GM23338 (cell line): ENCODE measurements at regions not wholly inside any gene's neighbourhood (a gene's known extent, or its start where the extent isn't known, plus 50 kb on each side); places are given as distances from the start of the nearest gene placed in this dataset.

Experiments
- ATAC-seq: fragments of 200-7000 bp; cut with Tn5 transposase; 3 replicates; pipeline ENCODE4 v1.9.1; 2020
- DNase-seq: peaks from one replicate; pipeline ENCODE4 v3.0.0-alpha.2; 2015; ENCODE audit warnings: low spot score
- H2AFZ ChIP-seq: fragments of 200-600 bp; sonication (generic); 2 replicates; pipeline ENCODE4 v1.8.0; 2016; ENCODE audit warnings: antibody characterized with exemption, mild to moderate bottlenecking, moderate library complexity
- H3F3A ChIP-seq: fragments of 200-600 bp; sonication (generic); replicated peaks from 2 replicates; pipeline ENCODE4 v1.8.0; 2017; ENCODE audit warnings: antibody characterized with exemption, mixed run types, low read depth
- H3K27ac ChIP-seq: fragments of 200-600 bp; sonication (generic); 2 replicates; pipeline ENCODE4 v1.6.1; 2016; ENCODE audit warnings: low read depth
- H3K27me3 ChIP-seq: fragments of 200-600 bp; sonication (generic); 2 replicates; pipeline ENCODE4 v1.8.0; 2016; ENCODE audit warnings: mild to moderate bottlenecking, mixed run types, moderate library complexity; ENCODE audit not compliant: insufficient read depth
- H3K36me3 ChIP-seq: fragments of 200-600 bp; sonication (generic); 2 replicates; pipeline ENCODE4 v1.8.0; 2016; ENCODE audit warnings: mild to moderate bottlenecking; ENCODE audit not compliant: insufficient read depth
- H3K4me1 ChIP-seq: fragments of 200-600 bp; sonication (generic); 2 replicates; pipeline ENCODE4 v1.8.0; 2016; ENCODE audit warnings: mild to moderate bottlenecking, moderate library complexity; ENCODE audit not compliant: insufficient read depth
- H3K4me2 ChIP-seq: fragments of 200-600 bp; sonication (generic); 2 replicates; pipeline ENCODE4 v1.7.1; 2017; ENCODE audit warnings: mixed run types
- H3K4me3 ChIP-seq: fragments of 200-600 bp; sonication (generic); 2 replicates; pipeline ENCODE4 v1.6.1; 2016; ENCODE audit warnings: mixed run types
- H3K79me2 ChIP-seq: fragments of 200-600 bp; sonication (generic); replicated peaks from 2 replicates; pipeline ENCODE4 v1.8.0; 2017; ENCODE audit warnings: mild to moderate bottlenecking; ENCODE audit not compliant: insufficient read depth
- H3K9me2 ChIP-seq: fragments of 200-600 bp; sonication (generic); 2 replicates; pipeline ENCODE4 v1.8.0; 2017; ENCODE audit not compliant: insufficient read depth
- H4K20me1 ChIP-seq: fragments of 200-600 bp; sonication (generic); replicated peaks from 2 replicates; pipeline ENCODE4 v1.8.0; 2017; ENCODE audit warnings: mild to moderate bottlenecking; ENCODE audit not compliant: insufficient read depth
- H3K27ac Mint-ChIP-seq: 2 replicates; pipeline ENCODE4 v1.8.0; 2020; ENCODE audit warnings: inconsistent platforms, mild to moderate bottlenecking, moderate library complexity, mixed read lengths
- H3K27me3 Mint-ChIP-seq: 3 replicates; pipeline ENCODE4 v1.8.0; 2022; ENCODE audit warnings: low read depth, mild to moderate bottlenecking, moderate library complexity, mixed read lengths, inconsistent platforms; ENCODE audit not compliant: insufficient read depth, poor library complexity
- H3K36me3 Mint-ChIP-seq: 3 replicates; pipeline ENCODE4 v1.8.0; 2021; ENCODE audit warnings: low read depth, mild to moderate bottlenecking, inconsistent platforms, moderate library complexity, mixed read lengths
- H3K4me1 Mint-ChIP-seq: 3 replicates; pipeline ENCODE4 v1.8.0; 2020; ENCODE audit warnings: mild to moderate bottlenecking, inconsistent platforms, mixed read lengths
- H3K4me3 Mint-ChIP-seq: 3 replicates; pipeline ENCODE4 v1.8.0; 2021; ENCODE audit warnings: moderate library complexity, mild to moderate bottlenecking, inconsistent platforms, mixed read lengths
- H3K9me3 Mint-ChIP-seq: 3 replicates; pipeline ENCODE4 v1.8.0; 2020; ENCODE audit warnings: moderate library complexity, mild to moderate bottlenecking, inconsistent platforms, mixed read lengths
- CREB1 ChIP-seq: fragments of 250-450 bp; sonication (Bioruptor Pico); IDR thresholded peaks from 2 replicates; pipeline ENCODE4 v1.5.0; 2020; ENCODE audit warnings: low read depth, mild to moderate bottlenecking, moderate library complexity
- CTCF ChIP-seq, 2 experiments: fragments of 200-600 bp in 1 of 2; sonication (generic) in 1 of 2; conservative IDR thresholded peaks; 2 replicates each; pipeline versions ENCODE4 v1.5.1 to v1.6.1; 2016 to 2017; ENCODE audit warnings: antibody characterized with exemption in 2 of 2, low read depth in 2 of 2, mild to moderate bottlenecking in 2 of 2, moderate library complexity in 1 of 2
- ETS1 ChIP-seq: IDR thresholded peaks from 2 replicates; pipeline ENCODE4 v1.6.1; 2016; ENCODE audit warnings: antibody characterized with exemption
- EZH2phosphoT487 ChIP-seq: fragments of 200-600 bp; sonication (generic); IDR thresholded peaks from one replicate; pipeline ENCODE4 v1.8.1; 2018; ENCODE audit warnings: antibody characterized with exemption; ENCODE audit not compliant: unreplicated experiment
- NANOG ChIP-seq: IDR thresholded peaks from 2 replicates; pipeline ENCODE4 v1.6.1; 2016; ENCODE audit warnings: antibody characterized with exemption, borderline replicate concordance
- ZNF462 ChIP-seq: fragments of 250-450 bp; sonication (Bioruptor Pico); IDR thresholded peaks from 2 replicates; pipeline ENCODE4 v1.5.0; 2020; ENCODE audit warnings: mild to moderate bottlenecking, moderate library complexity

GRCh38 chrX:10990976-10991375, 120.2 kb upstream of the HCCS start (continued):
- TF ChIP-seq ZNF462 (CRISPR knock-in tag), result no peak
- TF ChIP-seq NANOG, result no peak
- TF ChIP-seq EZH2phosphoT487, result no peak

GRCh38 chrX:10992110-10992509, 119.0 kb upstream of the HCCS start:
- Mint-ChIP-seq H3K9me3 (no peaks in the 10 kb centered on the region), H3K27ac (no peak overlapping the region), H3K36me3 (no peaks in the 10 kb centered on the region), H3K4me1 (peaks cover 5% of the 10 kb centered on the region; the same call in 2 of the 3 replicates), H3K4me3 (no peak overlapping the region), H3K27me3 (peaks cover 1% of the 10 kb centered on the region)
- Histone ChIP-seq H3K27me3 (no peaks in the 10 kb centered on the region), H3K4me1 (no peaks in the 10 kb centered on the region), H3K9me2 (0 out of 2 replicates have a peak, but pooled peaks cover 5% of the 10 kb centered on the region), H3K4me3 (no peak overlapping the region), H3K27ac (no peak overlapping the region), H3F3A (no peaks in the 10 kb centered on the region), H3K4me2 (no peak overlapping the region), H3K79me2 (no peaks in the 10 kb centered on the region), H3K36me3 (no peaks in the 10 kb centered on the region), H4K20me1 (no peaks in the 10 kb centered on the region), H2AFZ (no peak overlapping the region)
- DNase-seq (no peak), ATAC-seq (no peak)
- no peak for TF ChIP-seq ETS1
- no peak for TF ChIP-seq EZH2phosphoT487
- TF ChIP-seq ZNF462 (CRISPR knock-in tag), result no peak
- no peak for TF ChIP-seq CREB1 (CRISPR knock-in tag)
- TF ChIP-seq CTCF (conservative IDR thresholded peaks at IDR 0.05; ENCODE audit: low read depth in 2 of 2), result no peak
